Smooth muscle cell (in vitro differentiated cells): ENCODE measurements at regions not wholly inside any gene's neighbourhood (a gene's known extent, or its start where the extent isn't known, plus 50 kb on each side); places are given as distances from the start of the nearest gene placed in this dataset.

Experiments
- DNase-seq: peaks from one replicate; lab custom pipeline; 2025; ENCODE audit not compliant: unreplicated experiment; lab: John Stamatoyannopoulos, UW
- H2AFZ ChIP-seq: fragments of 200-600 bp; sonication (generic); 2 replicates; pipeline ENCODE4 v1.6.0; 2016; ENCODE audit warnings: antibody characterized with exemption, low read depth, mild to moderate bottlenecking
- H3F3A ChIP-seq: fragments of 200-600 bp; sonication (generic); 2 replicates; pipeline ENCODE4 v1.6.0; 2017; ENCODE audit warnings: antibody characterized with exemption, low read depth
- H3K27ac ChIP-seq: fragments of 200-600 bp; sonication (generic); 2 replicates; pipeline ENCODE4 v1.5.1; 2016; ENCODE audit warnings: low read depth, mild to moderate bottlenecking
- H3K27me3 ChIP-seq: fragments of 200-600 bp; sonication (generic); 2 replicates; pipeline ENCODE4 v1.6.1; 2016; ENCODE audit warnings: low read depth, mild to moderate bottlenecking
- H3K36me3 ChIP-seq: fragments of 200-600 bp; sonication (generic); 2 replicates; pipeline ENCODE4 v1.5.1; 2016; ENCODE audit warnings: low read depth
- H3K4me1 ChIP-seq: fragments of 200-600 bp; sonication (generic); 2 replicates; pipeline ENCODE4 v1.5.1; 2016; ENCODE audit warnings: low read depth
- H3K4me2 ChIP-seq: fragments of 200-600 bp; sonication (generic); 2 replicates; pipeline ENCODE4 v1.6.0; 2016; ENCODE audit warnings: mild to moderate bottlenecking
- H3K4me3 ChIP-seq: fragments of 200-600 bp; sonication (generic); 2 replicates; pipeline ENCODE4 v1.5.1; 2016; ENCODE audit warnings: mild to moderate bottlenecking
- H3K79me2 ChIP-seq: fragments of 200-600 bp; sonication (generic); 2 replicates; pipeline ENCODE4 v1.6.0; 2016; ENCODE audit warnings: low read depth, mild to moderate bottlenecking
- H3K9ac ChIP-seq: fragments of 200-600 bp; sonication (generic); 2 replicates; pipeline ENCODE4 v1.6.0; 2016; ENCODE audit warnings: low read depth
- H3K9me3 ChIP-seq: fragments of 200-600 bp; sonication (generic); replicated peaks from 2 replicates; pipeline ENCODE4 v1.5.1; 2016; ENCODE audit warnings: low read depth
- H4K20me1 ChIP-seq: fragments of 200-600 bp; sonication (generic); 2 replicates; pipeline ENCODE4 v1.6.0; 2016; ENCODE audit warnings: low read depth
- CTCF ChIP-seq: fragments of 200-600 bp; sonication (generic); IDR thresholded peaks from 2 replicates; pipeline ENCODE4 v1.5.1; 2017; ENCODE audit warnings: borderline replicate concordance, mild to moderate bottlenecking, antibody characterized with exemption; ENCODE audit not compliant: insufficient read depth, poor library complexity, severe bottlenecking
- WGBS: methylation state at CpG from one replicate; pipeline ENCODE4 v1.1.7; 2016; ENCODE audit warnings: low lambda C conversion rate; 5-methylcytosine and 5-hydroxymethylcytosine counted together

GRCh38 chr3:18070944-18071343 lies 328.5 kb upstream of the TBC1D5 start:
- H2AFZ ChIP-seq: no peak overlapping the region
- H3K27ac ChIP-seq: no peak overlapping the region
- no peaks in the 10 kb centered on the region for H3K27me3 ChIP-seq
- DNase-seq: no peak
- no peaks in the 10 kb centered on the region for H3K36me3 ChIP-seq
- no peaks in the 10 kb centered on the region for H3K9me3 ChIP-seq
- no peak overlapping the region for H3K9ac ChIP-seq
- H3F3A ChIP-seq: no peaks in the 10 kb centered on the region
- no peaks in the 10 kb centered on the region for H3K79me2 ChIP-seq
- no peaks in the 10 kb centered on the region for H3K4me1 ChIP-seq
- H3K4me2 ChIP-seq: no peak overlapping the region
- H4K20me1 ChIP-seq: no peaks in the 10 kb centered on the region
- H3K4me3 ChIP-seq: no peak overlapping the region
- no peak for TF ChIP-seq CTCF
- 87% methylated on average over 1 of the region's 1 CpG for WGBS

GRCh38 chr3:18070231-18070630 lies 327.8 kb upstream of the TBC1D5 start:
- Histone ChIP-seq H3K36me3 (no peaks in the 10 kb centered on the region), H3K27me3 (no peaks in the 10 kb centered on the region), H2AFZ (no peak overlapping the region), H3K9ac (no peak overlapping the region), H4K20me1 (no peaks in the 10 kb centered on the region), H3K4me3 (no peak overlapping the region), H3K4me2 (no peak overlapping the region), H3K79me2 (no peaks in the 10 kb centered on the region), H3K9me3 (no peaks in the 10 kb centered on the region), H3K4me1 (no peaks in the 10 kb centered on the region), H3K27ac (no peak overlapping the region), H3F3A (no peaks in the 10 kb centered on the region)
- 88% methylated on average over 2 of the region's 2 CpGs for WGBS
- no peak for DNase-seq
- TF ChIP-seq CTCF: no peak

GRCh38 chr3:18069568-18069967 lies 327.1 kb upstream of the TBC1D5 start:
- DNase-seq: no peak
- Histone ChIP-seq H3K27ac (no peak overlapping the region), H4K20me1 (no peaks in the 10 kb centered on the region), H3K9ac (no peak overlapping the region), H3K4me2 (no peak overlapping the region), H3K4me3 (no peak overlapping the region), H3K36me3 (no peaks in the 10 kb centered on the region), H2AFZ (no peak overlapping the region), H3K79me2 (no peaks in the 10 kb centered on the region), H3K27me3 (no peaks in the 10 kb centered on the region), H3K4me1 (no peaks in the 10 kb centered on the region), H3K9me3 (no peaks in the 10 kb centered on the region), H3F3A (no peaks in the 10 kb centered on the region)
- TF ChIP-seq CTCF: no peak
- WGBS: 97% methylated on average over 1 of the region's 1 CpG

GRCh38 chr3:18066899-18067582 lies 324.6 kb upstream of the TBC1D5 start:
- H3K4me2 ChIP-seq: no peak overlapping the region
- H3F3A ChIP-seq: no peaks in the 10 kb centered on the region
- WGBS: 89% methylated on average over 3 of the region's 3 CpGs
- no peak for DNase-seq
- no peaks in the 10 kb centered on the region for H3K36me3 ChIP-seq
- no peaks in the 10 kb centered on the region for H3K4me1 ChIP-seq
- no peak overlapping the region for H3K27ac ChIP-seq
- H3K9ac ChIP-seq: no peak overlapping the region
- no peak for TF ChIP-seq CTCF
- H3K9me3 ChIP-seq: no peaks in the 10 kb centered on the region
- no peak overlapping the region for H2AFZ ChIP-seq
- no peaks in the 10 kb centered on the region for H3K79me2 ChIP-seq
- no peak overlapping the region for H3K4me3 ChIP-seq
- no peaks in the 10 kb centered on the region for H3K27me3 ChIP-seq
- H4K20me1 ChIP-seq: no peaks in the 10 kb centered on the region
